Stomach (tissue), 8 donors: ENCODE measurements at regions not wholly inside any gene's neighbourhood (a gene's known extent, or its start where the extent isn't known, plus 50 kb on each side); places are given as distances from the start of the nearest gene placed in this dataset.
A peak's percentile ranks its signal among the peaks of the same experiment; 100 is the strongest.

Experiments used
- DNase-seq, 2 donors: peaks; one replicate each; pipeline versions ENCODE4 v3.0.0 to v3.0.0-alpha.2; 2013 to 2019
- H3K27ac ChIP-seq, 5 donors: fragments of 200-600 bp in 4 of 5; sonication (generic) in 4 of 5; one replicate each; pipeline ENCODE4 v1.5.1; 2013 to 2019; ENCODE audit warnings: mild to moderate bottlenecking in 1 of 5, moderate library complexity in 1 of 5
- H3K27me3 ChIP-seq, 3 donors: fragments of 200-600 bp; sonication (generic); one replicate each; pipeline ENCODE4 v1.5.1; 2017 to 2019; ENCODE audit warnings: mixed run types in 1 of 3
- H3K36me3 ChIP-seq, 4 donors: fragments of 200-600 bp; sonication (generic); 1 replicate in 3 of 4; 2 replicates in 1 of 4; pipeline ENCODE4 v1.5.1; 2016 to 2019
- H3K4me1 ChIP-seq, 4 donors: fragments of 200-600 bp; sonication (generic); one replicate each; pipeline ENCODE4 v1.5.1; 2016 to 2019
- H3K4me3 ChIP-seq, 4 donors: fragments of 200-600 bp; sonication (generic) in 3 of 4; one replicate each; pipeline ENCODE4 v1.5.1; 2016 to 2019; ENCODE audit warnings: mild to moderate bottlenecking in 1 of 4
- H3K9me3 ChIP-seq, 4 donors: fragments of 200-600 bp; sonication (generic); one replicate each; pipeline ENCODE4 v1.5.1; 2016 to 2019
- CTCF ChIP-seq, 7 experiments: fragments of 450-650 bp in 4 of 7; fragments of 200-600 bp in 3 of 7; sonication (generic) in 3 of 7; IDR thresholded peaks; one replicate each; pipeline ENCODE4 v1.5.1; 2016 to 2019; ENCODE audit warnings: antibody characterized with exemption in 7 of 7, control low read depth in 2 of 7, mild to moderate bottlenecking in 1 of 7
- EP300 ChIP-seq: sonication (generic); formaldehyde crosslinking; IDR thresholded peaks from one replicate; pipeline ENCODE4 v1.6.1; 2017; ENCODE audit warnings: antibody characterized with exemption
- POLR2A ChIP-seq, 4 donors: fragments of 450-650 bp; IDR thresholded peaks; one replicate each; pipeline ENCODE4 v1.6.1; 2016; ENCODE audit warnings: antibody characterized with exemption in 4 of 4, control low read depth in 2 of 4, mild to moderate bottlenecking in 1 of 4, moderate library complexity in 1 of 4
- POLR2AphosphoS5 ChIP-seq, 3 donors: sonication (generic); formaldehyde crosslinking; IDR thresholded peaks; one replicate each; pipeline ENCODE4 v1.6.1; 2016; ENCODE audit warnings: antibody characterized with exemption in 3 of 3
- WGBS, 5 donors: extraction: QIAGEN DNeasy Blood & Tissue Kit in 3 of 5; methylation state at CpG; one replicate each; pipeline versions ENCODE4 v1.1.5 to v1.1.7; 2013 to 2018; 5-methylcytosine and 5-hydroxymethylcytosine counted together
- intact Hi-C: fragments of 100-400 bp; cut with DNase I; formaldehyde crosslinking; loops from one replicate; pipeline ENCODE4 v1.15.1; 2023; ENCODE audit warnings: low total_unique reads
- donor health status: healthy with polysubstance abuse.
- donor health status: Bipolar disorder and iron deficiency.
- donor health status: healthy.

GRCh38 chr14:97410667-97411620 lies 613.8 kb downstream of the VRK1 start:
- H3K4me3 ChIP-seq, result no peak overlapping the region
- no peak overlapping the region for H3K27ac ChIP-seq
- DNase-seq, result no peak
- TF ChIP-seq CTCF (IDR thresholded peaks at IDR 0.05) (no peak), EP300 (no peak), POLR2AphosphoS5 (IDR thresholded peaks at IDR 0.05) (no peak), POLR2A (IDR thresholded peaks at IDR 0.05) (no peak)
- H3K36me3 ChIP-seq, result no peaks in the 10 kb centered on the region
- no peaks in the 10 kb centered on the region for H3K9me3 ChIP-seq
- 18 to 32% (median 24%) methylated on average over 13 of the region's 13 CpGs for WGBS, 5 donors
- intact Hi-C loops, result no loop called here
- peaks cover 0 to 81% (median 52%) of the 10 kb centered on the region in 3 donors for H3K27me3 ChIP-seq
- H3K4me1 ChIP-seq, result peaks cover 6 to 36% (median 18%) of the 10 kb centered on the region in 4 donors

GRCh38 chr14:97411938-97412612 lies 614.9 kb downstream of the VRK1 start:
- no peaks in the 10 kb centered on the region for H3K9me3 ChIP-seq
- H3K27ac ChIP-seq, result no peak overlapping the region
- peaks cover 0 to 77% (median 52%) of the 10 kb centered on the region in 3 donors for H3K27me3 ChIP-seq
- no peak for TF ChIP-seq CTCF (IDR thresholded peaks at IDR 0.05)
- no peak for TF ChIP-seq POLR2A (IDR thresholded peaks at IDR 0.05)
- TF ChIP-seq POLR2AphosphoS5 (IDR thresholded peaks at IDR 0.05), result no peak
- TF ChIP-seq EP300, result no peak
- H3K4me3 ChIP-seq, result no peak overlapping the region
- 6 to 13% (median 10%) methylated on average over 15 of the region's 15 CpGs for WGBS, 5 donors
- no peaks in the 10 kb centered on the region for H3K36me3 ChIP-seq
- intact Hi-C loops, result no loop called here
- peaks cover 6 to 36% (median 20%) of the 10 kb centered on the region in 4 donors for H3K4me1 ChIP-seq
- no peak for DNase-seq

- Histone ChIP-seq H3K36me3 (no peaks in the 10 kb centered on the region), H3K4me3 (peak overlapping the region in 3 of 4 donors; percentile 5 to 33 (median 24)), H3K4me1 (peaks cover 6 to 36% (median 20%) of the 10 kb centered on the region in 4 donors), H3K9me3 (no peaks in the 10 kb centered on the region), H3K27me3 (peaks cover 0 to 72% (median 47%) of the 10 kb centered on the region in 3 donors), H3K27ac (no peak overlapping the region)
- 5 to 14% (median 7%) methylated on average over 19 of the region's 19 CpGs for WGBS, 5 donors
- DNase-seq, result no peak
- TF ChIP-seq CTCF (IDR thresholded peaks at IDR 0.05) (no peak), EP300 (no peak), POLR2A (IDR thresholded peaks at IDR 0.05) (no peak)
- intact Hi-C loops, result no loop called here
These were observed 615.9 kb downstream of the VRK1 start for GRCh38 chr14:97413022-97413539.

GRCh38 chr14:97413966-97414717 lies 617.0 kb downstream of the VRK1 start:
- no peak for TF ChIP-seq CTCF (IDR thresholded peaks at IDR 0.05)
- no peak for TF ChIP-seq POLR2AphosphoS5 (IDR thresholded peaks at IDR 0.05)
- TF ChIP-seq EP300, result no peak
- no peak for TF ChIP-seq POLR2A (IDR thresholded peaks at IDR 0.05)
- H3K4me3 ChIP-seq, result no peak overlapping the region
- peaks cover 0 to 65% (median 45%) of the 10 kb centered on the region in 3 donors for H3K27me3 ChIP-seq
- no peak for DNase-seq
- H3K27ac ChIP-seq, result no peak overlapping the region
- H3K36me3 ChIP-seq, result no peaks in the 10 kb centered on the region
- H3K9me3 ChIP-seq, result no peaks in the 10 kb centered on the region
- intact Hi-C loops, result no loop called here
- H3K4me1 ChIP-seq, result peaks cover 6 to 36% (median 20%) of the 10 kb centered on the region in 4 donors
- WGBS, 5 donors, result 47 to 57% (median 47%) methylated on average over 14 of the region's 14 CpGs
